Smooth muscle cell (in vitro differentiated cells): ENCODE measurements at regions not wholly inside any gene's neighbourhood (a gene's known extent, or its start where the extent isn't known, plus 50 kb on each side); places are given as distances from the start of the nearest gene placed in this dataset.

ENCODE experiments used
- DNase-seq: peaks from one replicate; lab custom pipeline; 2025; ENCODE audit not compliant: unreplicated experiment; lab: John Stamatoyannopoulos, UW
- H2AFZ ChIP-seq: fragments of 200-600 bp; sonication (generic); 2 replicates; pipeline ENCODE4 v1.6.0; 2016; ENCODE audit warnings: antibody characterized with exemption, low read depth, mild to moderate bottlenecking
- H3F3A ChIP-seq: fragments of 200-600 bp; sonication (generic); 2 replicates; pipeline ENCODE4 v1.6.0; 2017; ENCODE audit warnings: antibody characterized with exemption, low read depth
- H3K27ac ChIP-seq: fragments of 200-600 bp; sonication (generic); 2 replicates; pipeline ENCODE4 v1.5.1; 2016; ENCODE audit warnings: low read depth, mild to moderate bottlenecking
- H3K27me3 ChIP-seq: fragments of 200-600 bp; sonication (generic); 2 replicates; pipeline ENCODE4 v1.6.1; 2016; ENCODE audit warnings: low read depth, mild to moderate bottlenecking
- H3K36me3 ChIP-seq: fragments of 200-600 bp; sonication (generic); 2 replicates; pipeline ENCODE4 v1.5.1; 2016; ENCODE audit warnings: low read depth
- H3K4me1 ChIP-seq: fragments of 200-600 bp; sonication (generic); 2 replicates; pipeline ENCODE4 v1.5.1; 2016; ENCODE audit warnings: low read depth
- H3K4me2 ChIP-seq: fragments of 200-600 bp; sonication (generic); 2 replicates; pipeline ENCODE4 v1.6.0; 2016; ENCODE audit warnings: mild to moderate bottlenecking
- H3K4me3 ChIP-seq: fragments of 200-600 bp; sonication (generic); 2 replicates; pipeline ENCODE4 v1.5.1; 2016; ENCODE audit warnings: mild to moderate bottlenecking
- H3K79me2 ChIP-seq: fragments of 200-600 bp; sonication (generic); 2 replicates; pipeline ENCODE4 v1.6.0; 2016; ENCODE audit warnings: low read depth, mild to moderate bottlenecking
- H3K9ac ChIP-seq: fragments of 200-600 bp; sonication (generic); 2 replicates; pipeline ENCODE4 v1.6.0; 2016; ENCODE audit warnings: low read depth
- H3K9me3 ChIP-seq: fragments of 200-600 bp; sonication (generic); replicated peaks from 2 replicates; pipeline ENCODE4 v1.5.1; 2016; ENCODE audit warnings: low read depth
- H4K20me1 ChIP-seq: fragments of 200-600 bp; sonication (generic); 2 replicates; pipeline ENCODE4 v1.6.0; 2016; ENCODE audit warnings: low read depth
- CTCF ChIP-seq: fragments of 200-600 bp; sonication (generic); IDR thresholded peaks from 2 replicates; pipeline ENCODE4 v1.5.1; 2017; ENCODE audit warnings: borderline replicate concordance, mild to moderate bottlenecking, antibody characterized with exemption; ENCODE audit not compliant: insufficient read depth, poor library complexity, severe bottlenecking
- WGBS: methylation state at CpG from one replicate; pipeline ENCODE4 v1.1.7; 2016; ENCODE audit warnings: low lambda C conversion rate; 5-methylcytosine and 5-hydroxymethylcytosine counted together

- no peak for DNase-seq
- Histone ChIP-seq H3F3A (no peaks in the 10 kb centered on the region), H4K20me1 (no peaks in the 10 kb centered on the region), H3K9ac (no peak overlapping the region), H3K9me3 (no peaks in the 10 kb centered on the region), H3K27me3 (peaks cover 3% of the 10 kb centered on the region), H3K4me3 (no peak overlapping the region), H3K4me1 (no peaks in the 10 kb centered on the region), H2AFZ (no peak overlapping the region), H3K27ac (no peak overlapping the region), H3K79me2 (no peaks in the 10 kb centered on the region), H3K4me2 (no peak overlapping the region), H3K36me3 (no peaks in the 10 kb centered on the region)
- 93% methylated on average over 7 of the region's 7 CpGs for WGBS
- TF ChIP-seq CTCF, result no peak
Measured at GRCh38 chr14:98244966-98245569, 1026.9 kb downstream of the BCL11B start.

- H3K9ac ChIP-seq, result no peak overlapping the region
- H3K4me1 ChIP-seq, result no peaks in the 10 kb centered on the region
- TF ChIP-seq CTCF, result no peak
- no peak overlapping the region for H3K4me3 ChIP-seq
- H3K9me3 ChIP-seq, result no peaks in the 10 kb centered on the region
- H2AFZ ChIP-seq, result no peak overlapping the region
- H3F3A ChIP-seq, result no peaks in the 10 kb centered on the region
- H3K4me2 ChIP-seq, result no peak overlapping the region
- H3K79me2 ChIP-seq, result no peaks in the 10 kb centered on the region
- no peak overlapping the region for H3K27ac ChIP-seq
- H4K20me1 ChIP-seq, result no peaks in the 10 kb centered on the region
- H3K36me3 ChIP-seq, result no peaks in the 10 kb centered on the region
- no peak for DNase-seq
- 90% methylated on average over 6 of the region's 6 CpGs for WGBS
- no peaks in the 10 kb centered on the region for H3K27me3 ChIP-seq
Measured at GRCh38 chr14:98249057-98249456, 1022.9 kb downstream of the BCL11B start.

GRCh38 chr14:98249476-98249875, 1022.5 kb downstream of the BCL11B start:
- no peaks in the 10 kb centered on the region for H4K20me1 ChIP-seq
- no peak overlapping the region for H3K27ac ChIP-seq
- H3K4me1 ChIP-seq, result no peaks in the 10 kb centered on the region
- H3K4me2 ChIP-seq, result no peak overlapping the region
- H3K79me2 ChIP-seq, result no peaks in the 10 kb centered on the region
- no peak for TF ChIP-seq CTCF
- no peak for DNase-seq
- WGBS, result 55% methylated on average over 2 of the region's 2 CpGs
- no peak overlapping the region for H3K4me3 ChIP-seq
- H3K27me3 ChIP-seq, result no peaks in the 10 kb centered on the region
- no peak overlapping the region for H3K9ac ChIP-seq
- H3F3A ChIP-seq, result no peaks in the 10 kb centered on the region
- H2AFZ ChIP-seq, result no peak overlapping the region
- no peaks in the 10 kb centered on the region for H3K9me3 ChIP-seq
- H3K36me3 ChIP-seq, result no peaks in the 10 kb centered on the region

- Histone ChIP-seq H3K4me3 (no peak overlapping the region), H3K9me3 (no peaks in the 10 kb centered on the region), H3K27me3 (no peaks in the 10 kb centered on the region), H3K79me2 (no peaks in the 10 kb centered on the region), H3K36me3 (no peaks in the 10 kb centered on the region), H3K4me2 (no peak overlapping the region), H3F3A (no peaks in the 10 kb centered on the region), H3K9ac (no peak overlapping the region), H2AFZ (no peak overlapping the region), H3K27ac (no peak overlapping the region), H3K4me1 (no peaks in the 10 kb centered on the region), H4K20me1 (no peaks in the 10 kb centered on the region)
- TF ChIP-seq CTCF, result no peak
- 67% methylated on average over 1 of the region's 1 CpG for WGBS
- no peak for DNase-seq
Measured at GRCh38 chr14:98252820-98253219, 1019.2 kb downstream of the BCL11B start.
